ENCODE measurements at regions not wholly inside any gene's neighbourhood (a gene's known extent, or its start where the extent isn't known, plus 50 kb on each side); places are given as distances from the start of the nearest gene placed in this dataset.

GRCh38 chr9:115276621-115277020 is 158.7 kb upstream of the TNC start:
- Histone ChIP-seq H3K27me3 (ENCODE audit: insufficient read depth, low read length) (no peaks in the 10 kb centered on the region), H3K4me2 (ENCODE audit: insufficient read depth, insufficient read length, low read length) (no peak overlapping the region), H4K20me1 (ENCODE audit: control insufficient read depth, insufficient read depth, insufficient read length) (no peaks in the 10 kb centered on the region), H2BK12ac (ENCODE audit: insufficient read length, low read depth, low read length) (no peak overlapping the region), H4K91ac (ENCODE audit: insufficient read length, low read depth, low read length) (no peak overlapping the region), H3K4me1 (ENCODE audit: insufficient read depth, low read length) (no peaks in the 10 kb centered on the region), H3T11ph (ENCODE audit: low read length) (no peak overlapping the region), H2AK5ac (ENCODE audit: insufficient read length, low read length) (no peak overlapping the region), H3K79me1 (ENCODE audit: insufficient read depth, low read depth, low read length, poor library complexity, severe bottlenecking) (no peaks in the 10 kb centered on the region), H2BK120ac (ENCODE audit: low read depth, low read length, poor library complexity, severe bottlenecking) (no peak overlapping the region), H3K18ac (ENCODE audit: insufficient read length, low read depth, low read length) (no peak overlapping the region), H2BK5ac (ENCODE audit: insufficient read length, low read length) (no peak overlapping the region), H3K23me2 (ENCODE audit: insufficient read length, low read depth, low read length, poor library complexity, severe bottlenecking) (no peaks in the 10 kb centered on the region), H2BK15ac (ENCODE audit: low read depth, low read length) (no peak overlapping the region), H2BK20ac (ENCODE audit: low read depth, low read length, poor library complexity, severe bottlenecking) (no peak overlapping the region), H3K4ac (ENCODE audit: low read depth, low read length) (no peak overlapping the region), H3K14ac (ENCODE audit: insufficient read depth, low read length) (no peak overlapping the region), H2AFZ (ENCODE audit: low read length) (no peak overlapping the region), H3K79me2 (ENCODE audit: insufficient read depth, low read length) (no peaks in the 10 kb centered on the region), H3K9ac (ENCODE audit: extremely low read depth, insufficient read length, low read length) (no peak overlapping the region), H3K23ac (ENCODE audit: insufficient read length, low read depth, low read length) (no peak overlapping the region), H3K27ac (ENCODE audit: insufficient read length, low read depth, low read length) (no peak overlapping the region), H3K56ac (ENCODE audit: insufficient read length, low read depth, low read length) (no peak overlapping the region), H4K8ac (replicated peaks; ENCODE audit: insufficient read length, low read depth, low read length) (no peak overlapping the region), H4K5ac (ENCODE audit: insufficient read length, low read depth, low read length) (no peak overlapping the region), H3K9me3 (ENCODE audit: control insufficient read depth, low read depth, low read length) (no peaks in the 10 kb centered on the region)
- no peaks in the 10 kb centered on the region; a peak in 1 of 5 replicates for H3K9me3 Mint-ChIP-seq
- TF ChIP-seq CTCF (conservative IDR thresholded peaks at IDR 0.05), result no peak
- WGBS (ENCODE audit: extremely low coverage, insufficient read length, low lambda C conversion rate), result no CpG with 5 or more reads among the region's 2 CpGs
- H3K27me3 Mint-ChIP-seq (ENCODE audit: low read depth), result no peaks in the 10 kb centered on the region; the same call in 1 of the 2 replicates
- peaks cover 7 to 8% of the 10 kb centered on the region in 2 experiments for H3K4me1 Mint-ChIP-seq
- H3K36me3 Mint-ChIP-seq (ENCODE audit: insufficient read depth in 1 of 3, low read depth in 3 of 3), result peaks cover 0 to 2% (median 0%) of the 10 kb centered on the region in 3 experiments; a peak in 1 of 7 replicates
- H3K4me3 Mint-ChIP-seq, result no peak overlapping the region
- no peak for DNase-seq
- no peak overlapping the region; a peak in 1 of 7 replicates for H3K27ac Mint-ChIP-seq
